Stomach (tissue), 8 donors: ENCODE measurements at regions not wholly inside any gene's neighbourhood (a gene's known extent, or its start where the extent isn't known, plus 50 kb on each side); places are given as distances from the start of the nearest gene placed in this dataset.
"Not testable (repeated sequence)": the region's sequence is repeated elsewhere in the genome, so short reads cannot be mapped to it uniquely, and the experiment has no call there.

Source experiments
- DNase-seq, 2 donors: peaks; one replicate each; pipeline versions ENCODE4 v3.0.0 to v3.0.0-alpha.2; 2013 to 2019
- H3K27ac ChIP-seq, 5 donors: fragments of 200-600 bp in 4 of 5; sonication (generic) in 4 of 5; one replicate each; pipeline ENCODE4 v1.5.1; 2013 to 2019; ENCODE audit warnings: mild to moderate bottlenecking in 1 of 5, moderate library complexity in 1 of 5
- H3K27me3 ChIP-seq, 3 donors: fragments of 200-600 bp; sonication (generic); one replicate each; pipeline ENCODE4 v1.5.1; 2017 to 2019; ENCODE audit warnings: mixed run types in 1 of 3
- H3K36me3 ChIP-seq, 4 donors: fragments of 200-600 bp; sonication (generic); 1 replicate in 3 of 4; 2 replicates in 1 of 4; pipeline ENCODE4 v1.5.1; 2016 to 2019
- H3K4me1 ChIP-seq, 4 donors: fragments of 200-600 bp; sonication (generic); one replicate each; pipeline ENCODE4 v1.5.1; 2016 to 2019
- H3K4me3 ChIP-seq, 4 donors: fragments of 200-600 bp; sonication (generic) in 3 of 4; one replicate each; pipeline ENCODE4 v1.5.1; 2016 to 2019; ENCODE audit warnings: mild to moderate bottlenecking in 1 of 4
- H3K9me3 ChIP-seq, 4 donors: fragments of 200-600 bp; sonication (generic); one replicate each; pipeline ENCODE4 v1.5.1; 2016 to 2019
- EP300 ChIP-seq: sonication (generic); formaldehyde crosslinking; IDR thresholded peaks from one replicate; pipeline ENCODE4 v1.6.1; 2017; ENCODE audit warnings: antibody characterized with exemption
- POLR2A ChIP-seq, 4 donors: fragments of 450-650 bp; IDR thresholded peaks; one replicate each; pipeline ENCODE4 v1.6.1; 2016; ENCODE audit warnings: antibody characterized with exemption in 4 of 4, control low read depth in 2 of 4, mild to moderate bottlenecking in 1 of 4, moderate library complexity in 1 of 4
- POLR2AphosphoS5 ChIP-seq, 3 donors: sonication (generic); formaldehyde crosslinking; IDR thresholded peaks; one replicate each; pipeline ENCODE4 v1.6.1; 2016; ENCODE audit warnings: antibody characterized with exemption in 3 of 3
- WGBS, 5 donors: extraction: QIAGEN DNeasy Blood & Tissue Kit in 3 of 5; methylation state at CpG; one replicate each; pipeline versions ENCODE4 v1.1.5 to v1.1.7; 2013 to 2018; 5-methylcytosine and 5-hydroxymethylcytosine counted together
- intact Hi-C: fragments of 100-400 bp; cut with DNase I; formaldehyde crosslinking; loops from one replicate; pipeline ENCODE4 v1.15.1; 2023; ENCODE audit warnings: low total_unique reads
- TF ChIP-seq, protein P1 (sequence below), 7 experiments: fragments of 450-650 bp in 4 of 7; fragments of 200-600 bp in 3 of 7; sonication (generic) in 3 of 7; IDR thresholded peaks; one replicate each; pipeline ENCODE4 v1.5.1; 2016 to 2019; ENCODE audit warnings: antibody characterized with exemption in 7 of 7, control low read depth in 2 of 7, mild to moderate bottlenecking in 1 of 7
- donor health status: healthy with polysubstance abuse.
- donor health status: Bipolar disorder and iron deficiency.
- donor health status: healthy.

DNA sequence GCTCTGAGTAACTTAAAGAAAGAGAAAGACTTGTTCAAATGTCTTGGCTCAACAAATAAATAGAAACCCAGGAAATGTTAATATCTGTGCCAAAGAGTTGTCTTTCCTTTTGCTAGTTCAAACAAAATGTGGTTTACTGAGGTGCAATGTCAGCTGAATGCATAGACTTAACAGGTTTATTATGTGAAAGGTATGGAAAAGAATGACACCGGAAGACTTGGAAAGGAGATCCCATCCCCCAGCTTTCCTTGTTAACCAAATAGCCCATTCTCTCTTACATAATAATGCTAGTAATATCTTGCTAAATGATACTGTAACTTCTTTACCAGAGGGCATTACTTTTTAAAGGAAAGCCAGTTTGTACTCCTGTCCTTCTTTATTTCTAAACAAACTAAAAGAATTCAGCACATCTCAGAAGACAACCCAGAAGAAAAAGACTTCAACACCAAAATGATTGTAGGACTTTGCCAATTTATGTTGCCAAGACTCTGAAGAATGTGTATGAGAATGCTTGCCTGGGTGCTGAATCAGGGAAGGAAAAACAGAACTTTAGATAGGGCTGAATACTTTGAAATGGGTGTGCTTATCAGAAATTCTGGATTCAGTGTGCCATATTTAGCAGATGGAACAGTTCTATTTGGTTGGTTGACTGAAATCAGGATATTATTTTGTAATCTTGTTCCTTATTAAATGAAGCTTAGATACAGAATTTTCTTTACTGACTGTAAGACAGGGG lies 344.1 kb downstream of the TMEM38B start:
- no peaks in the 10 kb centered on the region for H3K27me3 ChIP-seq
- H3K9me3 ChIP-seq, result peaks cover 0 to 9% (median 4%) of the 10 kb centered on the region in 4 donors
- TF ChIP-seq, protein P1, sequence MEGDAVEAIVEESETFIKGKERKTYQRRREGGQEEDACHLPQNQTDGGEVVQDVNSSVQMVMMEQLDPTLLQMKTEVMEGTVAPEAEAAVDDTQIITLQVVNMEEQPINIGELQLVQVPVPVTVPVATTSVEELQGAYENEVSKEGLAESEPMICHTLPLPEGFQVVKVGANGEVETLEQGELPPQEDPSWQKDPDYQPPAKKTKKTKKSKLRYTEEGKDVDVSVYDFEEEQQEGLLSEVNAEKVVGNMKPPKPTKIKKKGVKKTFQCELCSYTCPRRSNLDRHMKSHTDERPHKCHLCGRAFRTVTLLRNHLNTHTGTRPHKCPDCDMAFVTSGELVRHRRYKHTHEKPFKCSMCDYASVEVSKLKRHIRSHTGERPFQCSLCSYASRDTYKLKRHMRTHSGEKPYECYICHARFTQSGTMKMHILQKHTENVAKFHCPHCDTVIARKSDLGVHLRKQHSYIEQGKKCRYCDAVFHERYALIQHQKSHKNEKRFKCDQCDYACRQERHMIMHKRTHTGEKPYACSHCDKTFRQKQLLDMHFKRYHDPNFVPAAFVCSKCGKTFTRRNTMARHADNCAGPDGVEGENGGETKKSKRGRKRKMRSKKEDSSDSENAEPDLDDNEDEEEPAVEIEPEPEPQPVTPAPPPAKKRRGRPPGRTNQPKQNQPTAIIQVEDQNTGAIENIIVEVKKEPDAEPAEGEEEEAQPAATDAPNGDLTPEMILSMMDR (IDR thresholded peaks at IDR 0.05), result no peak
- TF ChIP-seq EP300, result no peak
- TF ChIP-seq POLR2AphosphoS5 (IDR thresholded peaks at IDR 0.05), result no peak
- no peak for TF ChIP-seq POLR2A (IDR thresholded peaks at IDR 0.05)
- 43 to 77% (median 62%) methylated on average over 1 of the region's 1 CpG for WGBS, 5 donors
- no peaks in the 10 kb centered on the region for H3K36me3 ChIP-seq
- intact Hi-C loops, result no loop called here
- peaks cover 0 to 11% (median 0%) of the 10 kb centered on the region in 4 donors for H3K4me1 ChIP-seq
- no peak for DNase-seq
- no peak overlapping the region for H3K4me3 ChIP-seq
- no peak overlapping the region for H3K27ac ChIP-seq

DNA sequence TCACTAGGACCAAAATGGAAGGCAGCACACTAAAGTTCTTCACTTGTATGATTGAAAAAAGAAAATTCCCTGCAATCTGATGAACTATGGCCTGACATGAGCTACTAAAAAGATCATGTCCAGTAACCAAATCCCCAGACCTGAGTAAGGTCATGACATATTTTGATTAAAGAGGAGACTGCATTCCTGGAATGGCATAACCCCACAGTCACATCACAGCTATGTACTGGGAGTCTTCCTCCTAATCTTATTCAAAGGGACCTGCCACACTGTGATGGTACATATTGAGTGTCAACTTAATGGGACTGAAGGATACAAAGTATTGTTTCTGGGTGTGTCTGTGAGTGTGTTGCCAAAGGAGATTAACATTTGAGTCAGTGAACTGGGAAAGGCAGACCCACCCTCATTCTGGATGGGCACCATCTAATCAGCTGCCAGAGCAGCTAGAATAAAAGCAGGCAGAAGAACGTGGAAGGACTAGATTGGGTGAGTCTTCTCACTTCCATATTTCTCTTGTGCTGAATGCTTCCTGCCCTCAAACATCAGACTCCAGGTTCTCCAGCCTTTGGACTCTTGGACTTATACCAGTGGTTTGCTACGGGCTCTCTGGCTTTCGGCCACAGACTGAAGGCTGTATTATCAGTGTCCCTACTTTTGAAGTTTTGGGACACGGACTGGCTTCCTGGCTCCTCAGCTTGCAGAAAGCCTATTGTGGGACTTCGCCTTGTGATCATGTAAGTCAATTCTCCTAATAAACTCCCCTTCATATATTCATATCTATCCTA lies 345.0 kb downstream of the TMEM38B start:
- no peak for DNase-seq
- Histone ChIP-seq H3K36me3 (no peaks in the 10 kb centered on the region), H3K9me3 (peaks cover 0 to 9% (median 4%) of the 10 kb centered on the region in 4 donors), H3K27ac (no peak overlapping the region), H3K4me3 (no peak overlapping the region), H3K4me1 (peaks cover 0 to 11% (median 0%) of the 10 kb centered on the region in 4 donors), H3K27me3 (no peaks in the 10 kb centered on the region)
- intact Hi-C loops, result no loop called here
- TF ChIP-seq POLR2A (IDR thresholded peaks at IDR 0.05) (no peak), POLR2AphosphoS5 (IDR thresholded peaks at IDR 0.05) (no peak), EP300 (no peak)
- TF ChIP-seq, protein P1 (IDR thresholded peaks at IDR 0.05), result no peak
- 81 to 90% (median 83%) methylated on average over 5 of the region's 5 CpGs for WGBS, 5 donors

DNA sequence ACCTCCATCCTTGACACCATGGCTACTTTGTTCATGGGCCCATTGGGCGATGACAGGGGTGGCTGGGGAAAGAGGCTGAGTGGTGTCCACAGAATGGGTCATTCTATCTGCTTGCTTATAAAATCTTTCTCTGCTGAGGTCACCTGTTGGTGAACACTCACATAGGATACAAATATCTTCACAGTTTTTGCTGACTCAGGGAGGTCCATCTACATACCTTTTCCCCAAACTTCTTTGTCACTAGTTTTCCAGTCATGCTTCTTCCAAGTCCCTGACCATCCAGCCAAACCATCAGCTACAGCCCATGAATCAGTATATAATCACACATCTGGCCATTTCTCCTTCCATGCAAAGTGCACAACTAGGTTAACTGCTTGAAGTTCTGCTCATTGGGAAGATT lies 347.6 kb downstream of the TMEM38B start:
- H3K36me3 ChIP-seq, H3K9me3 ChIP-seq, H3K4me3 ChIP-seq, intact Hi-C loops, DNase-seq, H3K27ac ChIP-seq, H3K27me3 ChIP-seq: not testable (repeated sequence)
- H3K4me1 ChIP-seq, result peaks cover 0 to 11% (median 0%) of the 10 kb centered on the region in 4 donors
- 80 to 100% (median 92%) methylated on average over 1 of the region's 1 CpG for WGBS, 5 donors

DNA sequence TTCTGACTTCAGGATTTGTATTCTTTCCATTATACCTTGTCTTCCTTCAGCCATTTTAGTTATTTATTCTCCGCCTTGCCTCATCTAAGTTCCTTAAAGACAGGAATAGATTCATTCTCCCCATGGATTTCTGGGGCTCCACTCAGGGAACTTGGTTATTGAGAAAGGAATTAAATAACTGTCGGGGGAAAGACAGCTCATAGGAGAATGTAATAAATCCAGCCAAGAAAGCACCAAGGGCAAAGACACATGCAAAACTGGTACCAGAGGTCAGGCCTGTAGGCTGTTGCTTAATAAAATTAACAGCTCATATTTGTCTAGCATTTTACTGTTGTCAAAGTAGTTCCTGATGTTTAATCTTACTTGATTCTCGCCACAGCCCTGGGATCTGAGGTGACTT lies 357.2 kb downstream of the TMEM38B start:
- intact Hi-C loops, result no loop called here
- no peak overlapping the region for H3K27ac ChIP-seq
- no peaks in the 10 kb centered on the region for H3K27me3 ChIP-seq
- TF ChIP-seq, protein P1 (IDR thresholded peaks at IDR 0.05), result no peak
- TF ChIP-seq EP300, result no peak
- no peak for TF ChIP-seq POLR2AphosphoS5 (IDR thresholded peaks at IDR 0.05)
- TF ChIP-seq POLR2A (IDR thresholded peaks at IDR 0.05), result no peak
- 73 to 84% (median 79%) methylated on average over 3 of the region's 3 CpGs for WGBS, 5 donors
- no peaks in the 10 kb centered on the region for H3K4me1 ChIP-seq
- no peaks in the 10 kb centered on the region for H3K36me3 ChIP-seq
- no peak overlapping the region for H3K4me3 ChIP-seq
- no peak for DNase-seq
- H3K9me3 ChIP-seq, result peaks cover 0 to 30% (median 2%) of the 10 kb centered on the region in 4 donors
